Keratinocyte (primary cell): ENCODE measurements at regions not wholly inside any gene's neighbourhood (a gene's known extent, or its start where the extent isn't known, plus 50 kb on each side); places are given as distances from the start of the nearest gene placed in this dataset.

Experiments used
- DNase-seq: peaks from one replicate; pipeline ENCODE4 v3.0.0-alpha.2; 2011; ENCODE audit warnings: low read depth, missing footprints, low spot score
- FAIRE-seq: peaks from 2 replicates; lab custom pipeline; 2011; peaks lifted over from hg19 to GRCh38; lab: Jason Lieb, UNC
- H2AFZ ChIP-seq: 2 replicates; pipeline ENCODE4 v1.6.0; 2012; ENCODE audit warnings: low read length, control low read depth, inconsistent platforms; ENCODE audit not compliant: control insufficient read depth
- H3K27ac ChIP-seq: 2 replicates; pipeline ENCODE4 v1.5.1; 2011; ENCODE audit warnings: low read length; ENCODE audit not compliant: control insufficient read depth, insufficient read depth
- H3K27me3 ChIP-seq: 3 replicates; pipeline ENCODE4 v1.6.0; 2011; ENCODE audit warnings: low read length; ENCODE audit not compliant: control insufficient read depth, insufficient read depth; ENCODE audit errors: extremely low read depth
- H3K36me3 ChIP-seq, 2 experiments: 2 replicates in 1 of 2; 3 replicates in 1 of 2; pipeline ENCODE4 v1.5.1; 2011; ENCODE audit warnings: low read length in 2 of 2, mild to moderate bottlenecking in 1 of 2; ENCODE audit not compliant: control insufficient read depth in 2 of 2, insufficient read depth in 2 of 2; ENCODE audit errors: extremely low read depth in 1 of 2
- H3K4me1 ChIP-seq: 3 replicates; pipeline ENCODE4 v1.5.1; 2011; ENCODE audit warnings: low read length; ENCODE audit not compliant: control insufficient read depth, insufficient read depth; ENCODE audit errors: extremely low read depth
- H3K4me2 ChIP-seq: 3 replicates; pipeline ENCODE4 v1.6.0; 2011; ENCODE audit warnings: low read depth, low read length; ENCODE audit not compliant: control insufficient read depth, insufficient read depth; ENCODE audit errors: extremely low read depth
- H3K4me3 ChIP-seq, 3 experiments: fragments of 200-600 bp in 1 of 3; sonication (generic) in 1 of 3; 2 replicates in 2 of 3; 3 replicates in 1 of 3; pipeline ENCODE4 v1.5.1; 2011 to 2016; ENCODE audit warnings: low read length in 3 of 3, mild to moderate bottlenecking in 3 of 3, control low read depth in 2 of 3, inconsistent platforms in 1 of 3, low read depth in 1 of 3, mixed read lengths in 1 of 3, mixed run types in 1 of 3, moderate library complexity in 1 of 3; ENCODE audit not compliant: control insufficient read depth in 2 of 3, insufficient read depth in 2 of 3; ENCODE audit errors: extremely low read depth in 1 of 3
- H3K79me2 ChIP-seq: 2 replicates; pipeline ENCODE4 v1.6.0; 2012; ENCODE audit warnings: low read length; ENCODE audit not compliant: control insufficient read depth, insufficient read depth
- H3K9ac ChIP-seq: 3 replicates; pipeline ENCODE4 v1.6.0; 2011; ENCODE audit warnings: low read length; ENCODE audit not compliant: control insufficient read depth, insufficient read depth; ENCODE audit errors: extremely low read depth
- H3K9me1 ChIP-seq: 3 replicates; pipeline ENCODE4 v1.6.0; 2011; ENCODE audit warnings: low read length; ENCODE audit not compliant: control insufficient read depth, insufficient read depth; ENCODE audit errors: extremely low read depth
- H3K9me3 ChIP-seq: 2 replicates; pipeline ENCODE4 v1.5.1; 2012; ENCODE audit warnings: low read depth, low read length; ENCODE audit not compliant: control insufficient read depth
- H4K20me1 ChIP-seq: 3 replicates; pipeline ENCODE4 v1.6.0; 2011; ENCODE audit warnings: low read length; ENCODE audit not compliant: control insufficient read depth, insufficient read depth; ENCODE audit errors: extremely low read depth
- CTCF ChIP-seq, 3 experiments: IDR thresholded peaks in 1 of 3; conservative IDR thresholded peaks in 1 of 3; optimal IDR thresholded peaks in 1 of 3; 2 replicates in 2 of 3; 3 replicates in 1 of 3; pipeline versions ENCODE3 to v1.5.1; 2011; ENCODE audit warnings: low read length in 3 of 3, mild to moderate bottlenecking in 3 of 3, moderate library complexity in 2 of 3, control low read depth in 1 of 3, inconsistent platforms in 1 of 3; ENCODE audit not compliant: insufficient read depth in 2 of 3; ENCODE audit errors: extremely low read depth in 1 of 3
- EZH2 ChIP-seq: IDR thresholded peaks from one replicate; pipeline ENCODE4 v1.6.1; 2012; ENCODE audit warnings: inconsistent platforms, mild to moderate bottlenecking, low read length, moderate library complexity
- dilution Hi-C: fragments of 300-500 bp; cut with MboI; formaldehyde crosslinking; loops from one replicate; pipeline ENCODE4 v1.7.0; 2020; ENCODE audit warnings: low sequenced_read_pairs; ENCODE audit not compliant: extremely low pct_ligation_motif_present

DNA sequence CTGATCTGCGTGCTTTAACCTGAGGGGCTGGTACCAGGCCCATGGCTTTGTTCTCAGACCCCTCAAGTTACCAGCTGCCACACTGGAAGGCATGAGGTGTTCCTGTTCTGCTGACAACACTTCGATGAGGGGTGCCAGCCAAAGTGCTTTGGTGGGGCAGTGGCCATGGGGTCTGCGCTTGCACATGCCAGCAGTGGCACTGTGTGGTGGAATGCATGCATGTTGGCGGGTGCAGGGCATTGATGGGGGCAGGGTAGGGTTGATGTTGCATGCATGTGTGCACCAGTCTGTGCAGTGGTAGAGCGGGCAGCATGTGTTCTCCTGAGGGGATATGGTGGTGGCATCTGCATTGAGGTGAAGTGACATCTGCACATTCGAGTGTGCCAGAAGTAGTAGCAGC, 497.0 kb downstream of the SQOR start:
- Histone ChIP-seq H3K4me1 (no peaks in the 10 kb centered on the region), H3K4me2 (no peak overlapping the region), H2AFZ (no peak overlapping the region), H3K9ac (no peak overlapping the region), H3K9me1 (no peaks in the 10 kb centered on the region), H3K79me2 (no peaks in the 10 kb centered on the region), H3K36me3 (no peaks in the 10 kb centered on the region), H3K27me3 (no peaks in the 10 kb centered on the region), H3K9me3 (peaks cover 5% of the 10 kb centered on the region), H3K4me3 (no peak overlapping the region), H3K27ac (no peak overlapping the region), H4K20me1 (no peaks in the 10 kb centered on the region)
- DNase-seq, result no peak
- TF ChIP-seq CTCF (optimal IDR thresholded peaks at IDR 0.05 in 1 of 3, IDR thresholded peaks at IDR 0.05 in 1 of 3, conservative IDR thresholded peaks at IDR 0.05 in 1 of 3; ENCODE audit: extremely low read depth in 1 of 3, insufficient read depth in 2 of 3, low read length in 3 of 3) (no peak), EZH2 (no peak)
- no peak for FAIRE-seq
- dilution Hi-C loops, result no loop called here

DNA sequence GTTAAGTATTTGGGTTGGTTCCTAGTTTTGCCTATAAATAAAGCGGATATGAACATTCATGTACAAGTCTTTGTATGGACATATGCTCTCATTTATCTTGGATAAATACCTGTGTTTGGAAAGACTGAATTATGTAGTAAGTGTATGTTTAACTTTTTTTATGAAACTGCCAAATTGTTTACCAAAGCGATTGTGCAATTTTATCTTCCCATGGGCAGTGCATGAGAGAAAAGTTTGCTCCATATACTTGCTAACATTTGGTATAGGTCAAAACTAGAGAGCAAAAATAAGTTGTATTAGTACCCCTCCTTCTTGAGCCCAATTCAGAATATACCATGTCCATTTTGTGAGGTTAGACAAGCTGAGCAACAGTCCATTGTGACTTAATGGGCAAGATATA, 502.6 kb downstream of the SQOR start:
- FAIRE-seq, result no peak
- H3K4me1 ChIP-seq, result no peaks in the 10 kb centered on the region
- TF ChIP-seq CTCF (optimal IDR thresholded peaks at IDR 0.05 in 1 of 3, IDR thresholded peaks at IDR 0.05 in 1 of 3, conservative IDR thresholded peaks at IDR 0.05 in 1 of 3; ENCODE audit: extremely low read depth in 1 of 3, insufficient read depth in 2 of 3, low read length in 3 of 3), result no peak
- TF ChIP-seq EZH2, result no peak

More for the DNA sequence above, 502.6 kb downstream of the SQOR start:
- Histone ChIP-seq H3K27me3 (no peaks in the 10 kb centered on the region), H3K79me2 (no peaks in the 10 kb centered on the region), H3K9me1 (no peaks in the 10 kb centered on the region), H3K4me2 (no peak overlapping the region), H3K36me3 (no peaks in the 10 kb centered on the region), H4K20me1 (no peaks in the 10 kb centered on the region), H2AFZ (no peak overlapping the region), H3K9ac (no peak overlapping the region), H3K4me3 (no peak overlapping the region), H3K9me3 (no peaks in the 10 kb centered on the region), H3K27ac (no peak overlapping the region)
- dilution Hi-C loops, result no loop called here
- no peak for DNase-seq
